NB4 (cell line): ENCODE measurements at regions not wholly inside any gene's neighbourhood (a gene's known extent, or its start where the extent isn't known, plus 50 kb on each side); places are given as distances from the start of the nearest gene placed in this dataset.

ENCODE experiments used
- DNase-seq: peaks from one replicate; pipeline ENCODE4 v3.0.0; 2010; ENCODE audit warnings: low read depth
- H3K4me3 ChIP-seq: one replicate; pipeline ENCODE4 v1.5.1; 2011; ENCODE audit warnings: mild to moderate bottlenecking, low read depth, low read length, moderate library complexity
- MAX ChIP-seq: IDR thresholded peaks from 2 replicates; pipeline ENCODE4 v1.6.1; 2011; ENCODE audit warnings: low read depth, low read length
- MYC ChIP-seq: IDR thresholded peaks from 2 replicates; pipeline ENCODE4 v1.6.1; 2011; ENCODE audit warnings: low read depth, low read length
- POLR2A ChIP-seq: IDR thresholded peaks from 2 replicates; pipeline ENCODE4 v1.6.1; 2011; ENCODE audit warnings: mild to moderate bottlenecking; ENCODE audit not compliant: insufficient read length; ENCODE audit errors: extremely low read depth
- TF ChIP-seq, protein P1 (sequence below): IDR thresholded peaks from one replicate; pipeline ENCODE4 v1.5.1; 2012; ENCODE audit warnings: low read depth, low read length

DNA sequence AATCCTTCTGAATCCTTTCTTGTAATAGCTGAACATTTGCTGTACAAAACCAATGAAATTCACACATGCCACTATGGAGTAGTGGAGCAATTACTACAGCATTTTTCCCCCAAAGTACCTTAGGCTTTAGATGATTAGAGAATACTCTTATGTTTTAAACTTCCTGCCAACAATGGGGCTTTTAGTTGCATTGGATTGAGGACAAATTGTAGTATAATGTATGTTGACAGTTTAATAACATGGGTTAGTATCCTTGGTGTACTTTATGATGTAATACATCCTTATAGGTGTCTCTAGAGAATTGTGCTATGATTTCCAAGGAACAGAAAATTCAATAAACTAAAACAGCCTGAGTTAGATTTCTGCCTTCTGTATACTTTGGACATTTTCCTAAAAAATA lies 422.7 kb upstream of the GRAMD2B start:
- DNase-seq: no peak
- TF ChIP-seq MYC (no peak), POLR2A (no peak)
- TF ChIP-seq, protein P1, sequence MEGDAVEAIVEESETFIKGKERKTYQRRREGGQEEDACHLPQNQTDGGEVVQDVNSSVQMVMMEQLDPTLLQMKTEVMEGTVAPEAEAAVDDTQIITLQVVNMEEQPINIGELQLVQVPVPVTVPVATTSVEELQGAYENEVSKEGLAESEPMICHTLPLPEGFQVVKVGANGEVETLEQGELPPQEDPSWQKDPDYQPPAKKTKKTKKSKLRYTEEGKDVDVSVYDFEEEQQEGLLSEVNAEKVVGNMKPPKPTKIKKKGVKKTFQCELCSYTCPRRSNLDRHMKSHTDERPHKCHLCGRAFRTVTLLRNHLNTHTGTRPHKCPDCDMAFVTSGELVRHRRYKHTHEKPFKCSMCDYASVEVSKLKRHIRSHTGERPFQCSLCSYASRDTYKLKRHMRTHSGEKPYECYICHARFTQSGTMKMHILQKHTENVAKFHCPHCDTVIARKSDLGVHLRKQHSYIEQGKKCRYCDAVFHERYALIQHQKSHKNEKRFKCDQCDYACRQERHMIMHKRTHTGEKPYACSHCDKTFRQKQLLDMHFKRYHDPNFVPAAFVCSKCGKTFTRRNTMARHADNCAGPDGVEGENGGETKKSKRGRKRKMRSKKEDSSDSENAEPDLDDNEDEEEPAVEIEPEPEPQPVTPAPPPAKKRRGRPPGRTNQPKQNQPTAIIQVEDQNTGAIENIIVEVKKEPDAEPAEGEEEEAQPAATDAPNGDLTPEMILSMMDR: no peak
- no peak overlapping the region for H3K4me3 ChIP-seq

GRCh38 chr5:126002222-126002897 lies 420.8 kb upstream of the GRAMD2B start:
- no peak for DNase-seq
- H3K4me3 ChIP-seq: no peak overlapping the region
- TF ChIP-seq MAX: no peak
- no peak for TF ChIP-seq POLR2A
- no peak for TF ChIP-seq MYC
- TF ChIP-seq, protein P1: no peak

DNA sequence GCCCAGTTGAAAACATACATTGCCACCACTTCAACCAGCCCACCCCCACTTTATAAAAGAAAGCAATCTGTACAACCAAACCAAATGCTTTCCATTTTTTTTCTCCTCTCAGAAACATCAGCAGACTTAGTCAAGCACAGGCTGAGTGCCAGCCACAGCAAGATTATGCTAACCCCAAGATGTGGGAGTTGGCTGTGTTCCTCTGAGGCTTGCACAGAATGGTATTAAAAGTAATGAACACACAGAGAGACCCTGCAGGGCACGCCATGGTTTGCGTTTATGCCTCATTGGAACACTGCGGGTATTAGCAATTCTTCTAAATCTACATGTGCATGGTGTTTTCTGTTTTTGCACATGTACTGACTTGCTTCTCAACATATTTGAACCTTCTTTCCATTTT lies 419.9 kb upstream of the GRAMD2B start:
- no peak overlapping the region for H3K4me3 ChIP-seq
- no peak for DNase-seq
- no peak for TF ChIP-seq MYC
- TF ChIP-seq MAX: no peak
- TF ChIP-seq, protein P1: no peak
- no peak for TF ChIP-seq POLR2A

DNA sequence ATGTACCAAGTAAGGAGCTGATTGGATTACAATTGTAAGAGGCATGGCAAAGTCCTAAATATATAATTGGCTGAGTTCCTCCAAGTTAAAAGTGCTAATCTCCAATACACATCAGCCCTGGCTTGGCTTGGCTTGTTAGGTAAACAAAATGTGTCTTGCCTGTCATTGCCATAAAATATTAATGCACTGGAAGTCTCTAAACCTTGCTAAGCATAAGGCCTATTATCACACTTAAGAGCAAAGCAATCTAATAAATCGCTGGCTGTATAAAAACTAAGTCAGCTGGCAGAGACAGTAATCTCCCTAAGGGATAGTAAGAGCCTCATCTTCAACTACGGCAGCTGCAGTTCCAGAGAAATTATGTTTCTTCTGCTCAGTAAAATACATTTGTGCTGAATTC lies 418.6 kb upstream of the GRAMD2B start:
- TF ChIP-seq MYC (no peak), POLR2A (no peak), MAX (no peak)
- TF ChIP-seq, protein P1: no peak

GRCh38 chr5:126007841-126008240 lies 415.4 kb upstream of the GRAMD2B start:
- TF ChIP-seq MAX (no peak), POLR2A (no peak), MYC (no peak)
- TF ChIP-seq, protein P1: no peak
- DNase-seq: no peak
- no peak overlapping the region for H3K4me3 ChIP-seq

More for the DNA sequence above, 418.6 kb upstream of the GRAMD2B start:
- DNase-seq: no peak
- no peak overlapping the region for H3K4me3 ChIP-seq
